ENCODE measurements at regions not wholly inside any gene's neighbourhood (a gene's known extent, or its start where the extent isn't known, plus 50 kb on each side); places are given as distances from the start of the nearest gene placed in this dataset.

DNA sequence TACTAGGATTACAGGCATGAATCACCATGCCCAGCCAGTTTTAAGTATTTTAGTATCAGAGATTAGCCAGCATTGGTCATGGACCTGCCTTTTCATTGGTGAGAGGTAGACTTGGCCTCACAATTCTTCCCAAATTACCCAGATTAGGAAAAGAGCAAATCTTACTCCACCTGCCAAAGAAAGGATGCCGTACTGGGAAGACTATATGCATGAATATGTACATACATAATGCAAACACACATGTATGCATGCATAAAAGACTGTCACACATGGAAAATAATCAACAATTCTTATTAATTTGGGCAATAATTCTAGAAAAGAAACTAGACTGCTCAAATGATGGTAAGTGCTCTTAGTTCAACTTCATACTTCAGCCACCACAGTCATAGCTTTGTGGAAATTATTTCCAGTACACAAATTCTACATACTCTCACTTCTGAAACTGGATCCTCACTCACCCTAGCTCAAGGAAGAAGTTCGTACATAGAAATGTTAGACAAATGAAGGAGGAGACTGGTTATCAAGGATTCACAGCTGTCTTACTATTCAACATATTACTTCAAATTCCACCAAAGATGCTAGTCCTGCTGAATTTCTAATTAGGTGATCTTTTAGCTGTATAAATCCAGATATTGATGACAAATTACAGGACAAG is 73.7 kb downstream of the MINAR2 start:
- POLR2A ChIA-PET, result no interaction called here
- CTCF ChIA-PET, result no interaction called here
- no peak for DNase-seq (ENCODE audit: extremely low spot score)
- TF ChIP-seq SUZ12 (IDR thresholded peaks at IDR 0.05) (no peak), HDGF (IDR thresholded peaks at IDR 0.05; ENCODE audit: borderline replicate concordance) (no peak), TARDBP (IDR thresholded peaks at IDR 0.05) (no peak), ELF4 (IDR thresholded peaks at IDR 0.05) (no peak), PKNOX1 (IDR thresholded peaks at IDR 0.05) (no peak), ZNF384 (IDR thresholded peaks at IDR 0.05) (no peak), ARNT (IDR thresholded peaks at IDR 0.05) (no peak), SP1 (IDR thresholded peaks at IDR 0.05) (no peak)

GRCh38 chr5:129830288-129830687 is 74.0 kb upstream of the CHSY3 start:
- CTCF ChIA-PET, result no interaction called here
- TF ChIP-seq ZNF384 (IDR thresholded peaks at IDR 0.05), result no peak
- no peak for TF ChIP-seq CTBP1 (IDR thresholded peaks at IDR 0.05; ENCODE audit: borderline replicate concordance)
- TF ChIP-seq SP1 (IDR thresholded peaks at IDR 0.05), result no peak
- TF ChIP-seq FOXA1 (IDR thresholded peaks at IDR 0.05), result no peak

DNA sequence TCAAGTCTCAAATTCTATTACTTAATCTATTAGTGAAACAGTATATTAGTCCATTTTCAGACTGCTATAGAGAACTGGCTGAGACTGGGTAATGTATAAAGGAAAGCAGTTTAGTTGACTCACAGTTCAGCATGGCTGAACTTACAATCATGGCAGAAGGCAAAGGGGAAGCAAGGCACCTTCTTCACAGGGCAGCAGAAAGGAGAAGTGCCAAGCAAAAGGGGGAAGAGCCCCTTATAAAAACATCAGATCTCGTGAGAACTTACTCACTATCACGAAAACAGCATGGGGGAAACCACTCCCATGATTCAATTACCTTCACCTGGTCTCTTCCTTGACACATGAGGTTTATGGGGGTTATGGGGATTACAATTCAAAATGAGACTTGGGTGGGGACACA is 67.9 kb upstream of the CHSY3 start:
- no peak for DNase-seq (ENCODE audit: extremely low spot score)
- ChIA-PET POLR2A (no interaction called here), CTCF (no interaction called here)
- TF ChIP-seq NFRKB (IDR thresholded peaks at IDR 0.05) (no peak), PKNOX1 (IDR thresholded peaks at IDR 0.05) (no peak), BHLHE40 (IDR thresholded peaks at IDR 0.05; ENCODE audit: borderline replicate concordance) (no peak), LEF1 (IDR thresholded peaks at IDR 0.05; ENCODE audit: borderline replicate concordance) (no peak)

More at GRCh38 chr5:129830288-129830687, 74.0 kb upstream of the CHSY3 start:
- POLR2A ChIA-PET, result no interaction called here
- DNase-seq (ENCODE audit: extremely low spot score), result no peak

DNA sequence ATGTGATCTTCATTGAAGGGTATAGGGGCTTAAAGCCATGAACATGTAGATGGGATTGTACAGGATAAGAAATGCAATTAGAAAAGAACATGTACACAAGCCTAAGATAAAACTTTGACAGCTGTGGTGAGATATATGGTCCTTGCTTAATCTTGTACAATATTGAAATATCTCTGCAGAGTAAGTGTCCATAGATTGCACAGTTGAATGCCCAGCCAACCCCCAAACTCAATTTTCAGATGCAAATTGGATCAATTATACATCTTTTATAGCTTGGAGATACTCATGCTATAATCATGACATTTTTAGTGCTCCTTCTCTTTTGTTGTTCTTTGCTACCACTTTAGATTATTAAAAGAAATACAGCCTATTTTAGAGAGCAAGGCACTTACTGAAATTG is 59.5 kb upstream of the CHSY3 start:
- CTCF ChIA-PET, result no interaction called here
- TF ChIP-seq ELF4 (IDR thresholded peaks at IDR 0.05) (no peak), NFRKB (IDR thresholded peaks at IDR 0.05) (no peak), FOXA1 (IDR thresholded peaks at IDR 0.05) (no peak), L3MBTL2 (conservative IDR thresholded peaks at IDR 0.05) (no peak)
- no peak for DNase-seq (ENCODE audit: extremely low spot score)
- POLR2A ChIA-PET, result no interaction called here

DNA sequence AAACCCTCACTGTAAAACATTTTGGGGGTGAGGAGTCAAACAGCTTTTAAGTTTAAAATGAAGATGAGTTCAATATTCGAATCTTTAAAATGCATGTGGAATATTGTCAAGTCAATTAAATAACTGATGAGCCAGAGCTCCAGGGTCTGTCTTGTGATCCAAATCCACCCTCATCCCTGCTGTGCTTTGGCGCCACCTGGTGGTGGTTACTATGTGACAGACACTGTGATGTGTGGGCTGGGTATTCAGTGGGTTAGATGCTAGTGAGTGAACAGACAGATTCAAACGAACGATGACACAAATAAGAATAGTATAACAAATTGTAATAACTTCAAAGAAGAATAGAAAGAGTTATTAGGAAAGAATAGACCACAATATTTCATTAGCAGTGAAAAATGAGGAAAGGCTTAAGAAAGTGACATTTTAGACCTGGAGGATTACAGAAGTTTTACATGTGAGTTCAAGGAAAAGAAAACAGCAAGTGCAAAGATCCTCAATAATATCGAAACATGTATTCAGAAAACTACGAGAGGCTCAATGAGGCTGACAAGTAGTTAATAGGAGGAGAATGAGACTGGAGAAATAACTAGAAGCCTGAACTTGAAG is 51.4 kb upstream of the CHSY3 start:
- TF ChIP-seq ELF4 (IDR thresholded peaks at IDR 0.05) (no peak), ARNT (IDR thresholded peaks at IDR 0.05) (no peak), PKNOX1 (IDR thresholded peaks at IDR 0.05) (peak; percentile 32; the same call in 1 of the 2 replicates), L3MBTL2 (conservative IDR thresholded peaks at IDR 0.05) (no peak), FOXK2 (IDR thresholded peaks at IDR 0.05) (no peak)
- POLR2A ChIA-PET, result no interaction called here
- DNase-seq (ENCODE audit: extremely low spot score), result peak; percentile 70
- CTCF ChIA-PET, result interaction anchor here (0.5 to 5.8 kb wide), 13 partner anchors 9 to 90 kb away, joined by 3 to 79 read pairs (median 3); partner anchors contain the start of gene CHSY3

GRCh38 chr5:129853588-129853987 is 50.7 kb upstream of the CHSY3 start:
- CTCF ChIA-PET, result interaction anchor here (0.6 to 5.8 kb wide), 5 partner anchors 9 to 85 kb away, joined by 3 to 79 read pairs (median 4); partner anchors contain the start of gene CHSY3
- POLR2A ChIA-PET, result no interaction called here
- no peak for TF ChIP-seq PKNOX1 (IDR thresholded peaks at IDR 0.05)
- no peak for TF ChIP-seq SUZ12 (IDR thresholded peaks at IDR 0.05)
- no peak for TF ChIP-seq L3MBTL2 (conservative IDR thresholded peaks at IDR 0.05)
- no peak for TF ChIP-seq CTBP1 (IDR thresholded peaks at IDR 0.05; ENCODE audit: borderline replicate concordance)
- TF ChIP-seq FOXA1 (IDR thresholded peaks at IDR 0.05), result no peak
- TF ChIP-seq FOXM1 (IDR thresholded peaks at IDR 0.05; ENCODE audit: borderline replicate concordance), result no peak
- TF ChIP-seq TARDBP (IDR thresholded peaks at IDR 0.05), result no peak
- TF ChIP-seq SP1 (IDR thresholded peaks at IDR 0.05), result no peak
- no peak for TF ChIP-seq BHLHE40 (IDR thresholded peaks at IDR 0.05; ENCODE audit: borderline replicate concordance)
- no peak for TF ChIP-seq ZNF384 (IDR thresholded peaks at IDR 0.05)
- no peak for TF ChIP-seq HDGF (IDR thresholded peaks at IDR 0.05; ENCODE audit: borderline replicate concordance)
- no peak for TF ChIP-seq LEF1 (IDR thresholded peaks at IDR 0.05; ENCODE audit: borderline replicate concordance)
- TF ChIP-seq ARNT (IDR thresholded peaks at IDR 0.05), result no peak
- TF ChIP-seq NFRKB (IDR thresholded peaks at IDR 0.05), result no peak
- TF ChIP-seq FOXK2 (IDR thresholded peaks at IDR 0.05), result no peak
- no peak for TF ChIP-seq ELF4 (IDR thresholded peaks at IDR 0.05)
- no peak for DNase-seq (ENCODE audit: extremely low spot score)

Measured in HEK293T (cell line).